Natural killer cell treated with Interleukin-12 subunit alpha and Interleukin-12 subunit beta and Interleukin-15 and Interleukin-18, amount 100 ng/mL, for 72 hours (primary cell): ENCODE measurements at regions not wholly inside any gene's neighbourhood (a gene's known extent, or its start where the extent isn't known, plus 50 kb on each side); places are given as distances from the start of the nearest gene placed in this dataset.
"Not testable (repeated sequence)": the region's sequence is repeated elsewhere in the genome, so short reads cannot be mapped to it uniquely, and the experiment has no call there.

Source experiments
- ATAC-seq, 2 donors: fragments of 150-1000 bp; cut with Tn5 transposase in 1 of 2; sonication (Bioruptor Pico), chemical (Tn5 transposase) in 1 of 2; 2 replicates each; pipeline ENCODE4 v1.10.0; 2021
- DNase-seq: peaks from one replicate; pipeline ENCODE4 v3.0.0; 2022; ENCODE audit warnings: low spot score
- H3K27ac Mint-ChIP-seq, 2 donors: 1 replicate in 1 of 2; 2 replicates in 1 of 2; pipeline ENCODE4 v1.8.0; 2022; ENCODE audit warnings: mixed read lengths in 2 of 2, mild to moderate bottlenecking in 1 of 2, moderate library complexity in 1 of 2
- H3K27me3 Mint-ChIP-seq, 2 donors: 1 replicate in 1 of 2; 2 replicates in 1 of 2; pipeline ENCODE4 v1.8.0; 2022; ENCODE audit warnings: mixed read lengths in 2 of 2
- H3K36me3 Mint-ChIP-seq: one replicate; pipeline ENCODE4 v1.8.0; 2022; ENCODE audit warnings: mixed read lengths
- H3K4me1 Mint-ChIP-seq, 2 donors: 1 replicate in 1 of 2; 2 replicates in 1 of 2; pipeline ENCODE4 v1.8.0; 2022; ENCODE audit warnings: low read depth in 2 of 2, mixed read lengths in 2 of 2, mild to moderate bottlenecking in 1 of 2
- H3K4me3 Mint-ChIP-seq: one replicate; pipeline ENCODE4 v1.8.0; 2022; ENCODE audit warnings: mixed read lengths
- H3K9me3 Mint-ChIP-seq: 2 replicates; pipeline ENCODE4 v1.8.0; 2022; ENCODE audit warnings: mixed read lengths

DNA sequence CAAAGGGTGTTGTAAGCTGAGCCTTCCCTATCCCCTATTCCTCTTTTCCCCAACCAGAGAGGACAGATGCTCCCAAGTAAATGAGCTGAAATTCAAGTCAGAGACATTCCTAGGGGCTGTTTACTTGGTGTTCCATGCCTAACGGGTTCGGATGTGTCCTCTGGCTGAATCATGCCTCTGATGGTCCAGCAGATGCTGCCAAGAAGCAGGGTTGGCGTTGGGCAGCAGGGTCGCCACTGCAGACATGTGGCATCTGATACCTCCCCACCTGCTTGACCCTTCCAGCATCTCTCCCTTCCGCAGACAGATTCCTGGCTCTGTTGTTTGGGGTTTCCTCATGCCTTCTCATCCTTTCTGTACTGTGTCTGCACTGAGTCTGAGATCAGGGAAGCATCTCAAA is 108.3 kb downstream of the HNRNPLL start:
- Mint-ChIP-seq H3K36me3 (no peaks in the 10 kb centered on the region), H3K4me3 (no peak overlapping the region), H3K9me3 (no peaks in the 10 kb centered on the region), H3K27me3 (peaks cover 0 to 8% of the 10 kb centered on the region in 2 donors), H3K4me1 (peaks cover 7% of the 10 kb centered on the region in 2 donors), H3K27ac (no peak overlapping the region)
- no peak for ATAC-seq
- no peak for DNase-seq

- no peak for ATAC-seq
- Mint-ChIP-seq H3K4me1 (no peaks in the 10 kb centered on the region), H3K9me3 (no peaks in the 10 kb centered on the region), H3K27me3 (peaks cover 0 to 4% of the 10 kb centered on the region in 2 donors), H3K4me3 (no peak overlapping the region), H3K27ac (no peak overlapping the region), H3K36me3 (no peaks in the 10 kb centered on the region)
- DNase-seq: no peak
Measured at GRCh38 chr2:38492042-38492615, 110.6 kb downstream of the HNRNPLL start.

- Mint-ChIP-seq H3K27ac (no peak overlapping the region), H3K4me3 (no peak overlapping the region), H3K9me3 (no peaks in the 10 kb centered on the region), H3K27me3 (peaks cover 0 to 4% of the 10 kb centered on the region in 2 donors), H3K4me1 (no peaks in the 10 kb centered on the region), H3K36me3 (no peaks in the 10 kb centered on the region)
- ATAC-seq: no peak
- DNase-seq: no peak
Measured at GRCh38 chr2:38491436-38491835, 111.3 kb downstream of the HNRNPLL start.

GRCh38 chr2:38489846-38490245 is 112.8 kb upstream of the ATL2 start:
- H3K4me1 Mint-ChIP-seq: no peaks in the 10 kb centered on the region
- peaks cover 0 to 4% of the 10 kb centered on the region in 2 donors for H3K27me3 Mint-ChIP-seq
- no peaks in the 10 kb centered on the region for H3K36me3 Mint-ChIP-seq
- no peak overlapping the region for H3K4me3 Mint-ChIP-seq
- H3K27ac Mint-ChIP-seq: no peak overlapping the region
- ATAC-seq (no peak), DNase-seq (no peak)
- H3K9me3 Mint-ChIP-seq: no peaks in the 10 kb centered on the region

GRCh38 chr2:38487852-38488251 is 110.8 kb upstream of the ATL2 start:
- H3K9me3 Mint-ChIP-seq: no peaks in the 10 kb centered on the region
- H3K36me3 Mint-ChIP-seq: no peaks in the 10 kb centered on the region
- H3K27me3 Mint-ChIP-seq: peaks cover 0 to 3% of the 10 kb centered on the region in 2 donors
- ATAC-seq (no peak), DNase-seq (no peak)
- no peak overlapping the region for H3K27ac Mint-ChIP-seq
- H3K4me1 Mint-ChIP-seq: no peaks in the 10 kb centered on the region
- no peak overlapping the region for H3K4me3 Mint-ChIP-seq

DNA sequence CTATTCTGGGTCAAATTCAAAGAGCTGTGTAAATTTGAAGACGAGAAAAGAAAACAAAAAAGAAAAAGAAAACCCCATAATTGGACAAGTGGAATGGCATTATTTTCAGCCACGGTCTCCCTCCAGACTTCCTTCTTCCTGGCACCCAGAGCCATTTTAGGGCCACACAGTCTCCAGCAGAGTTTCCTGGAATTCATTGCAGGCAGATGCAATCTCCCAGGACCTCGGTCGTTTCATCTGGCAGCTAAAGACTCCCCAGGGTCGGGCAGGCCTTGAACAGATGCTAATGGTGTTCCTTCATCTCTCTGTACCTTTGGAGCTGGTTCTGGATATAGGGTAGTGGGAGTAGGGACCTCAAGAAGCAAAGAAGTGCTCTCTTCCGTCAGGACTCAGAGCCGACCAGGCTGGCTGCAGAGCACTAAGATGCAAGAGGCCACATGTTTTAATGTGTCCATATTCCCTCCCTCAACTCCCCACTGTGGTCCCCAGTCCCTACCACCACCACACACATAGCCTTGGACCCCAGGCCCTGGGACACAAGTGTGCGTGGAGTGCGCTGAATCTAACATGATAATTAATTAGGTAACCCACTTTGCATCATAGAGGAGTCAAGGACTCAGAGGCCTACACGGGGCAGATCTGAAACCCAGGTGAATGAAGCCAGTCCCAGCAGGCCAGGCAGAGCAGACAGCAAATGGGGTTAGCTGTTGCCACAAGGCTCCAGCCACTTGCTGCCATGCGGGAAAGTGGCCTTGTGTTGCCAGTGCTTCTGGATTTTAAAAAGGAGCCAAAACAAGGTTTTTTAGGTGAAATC is 109.3 kb upstream of the ATL2 start:
- Mint-ChIP-seq H3K9me3 (no peaks in the 10 kb centered on the region), H3K27me3 (peaks cover 0 to 3% of the 10 kb centered on the region in 2 donors), H3K27ac (no peak overlapping the region), H3K4me3 (no peak overlapping the region), H3K36me3 (no peaks in the 10 kb centered on the region), H3K4me1 (no peaks in the 10 kb centered on the region)
- ATAC-seq: no peak
- no peak for DNase-seq

DNA sequence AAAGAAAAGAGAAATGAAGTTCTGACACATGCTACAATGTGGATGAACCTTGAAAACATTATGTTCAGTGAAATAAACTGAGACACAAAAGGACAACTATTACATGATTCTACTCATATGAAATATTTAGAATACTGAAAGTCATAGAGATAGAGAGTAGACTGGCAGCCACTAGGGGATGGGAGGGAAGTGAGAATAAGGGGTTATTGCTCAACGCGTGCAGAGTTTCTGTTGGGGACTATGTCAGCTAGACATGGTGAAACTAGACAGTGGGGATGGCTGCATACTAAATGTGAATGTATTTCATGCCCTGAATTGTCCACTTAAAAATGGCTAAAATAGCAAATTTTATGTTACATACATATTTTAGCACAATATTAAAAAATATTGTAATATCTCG is 108.7 kb upstream of the ATL2 start:
- ATAC-seq: peak; percentile 55 to 56
- Mint-ChIP-seq H3K36me3 (peaks cover 2% of the 10 kb centered on the region), H3K9me3 (peaks cover 2% of the 10 kb centered on the region), H3K4me3 (no peak overlapping the region), H3K4me1 (no peaks in the 10 kb centered on the region), H3K27ac (no peak overlapping the region), H3K27me3 (peaks cover 3 to 5% of the 10 kb centered on the region in 2 donors)
- DNase-seq: no peak

DNA sequence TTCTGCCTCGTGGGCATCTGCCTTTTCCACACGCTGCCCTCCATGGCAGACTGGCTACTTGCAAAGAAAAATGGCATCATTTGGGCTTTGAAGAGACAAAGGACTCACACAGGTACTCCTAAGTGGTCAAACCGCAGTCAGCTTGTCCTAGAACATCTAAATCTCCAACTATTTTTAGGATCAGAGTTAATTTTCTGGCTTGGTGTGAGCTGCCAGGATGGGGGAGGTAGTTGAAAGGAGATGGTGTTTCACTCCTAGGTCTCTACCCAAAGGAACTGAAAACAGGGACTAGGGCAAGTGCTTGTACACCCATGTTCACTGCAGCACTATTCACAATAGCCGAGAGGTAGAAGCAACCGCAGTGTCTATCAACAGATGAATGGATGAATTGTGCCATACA is 107.9 kb upstream of the ATL2 start:
- Mint-ChIP-seq H3K9me3 (peaks cover 5% of the 10 kb centered on the region), H3K4me1 (no peaks in the 10 kb centered on the region), H3K27ac (no peak overlapping the region), H3K36me3 (peaks cover 7% of the 10 kb centered on the region), H3K27me3 (peaks cover 6 to 7% of the 10 kb centered on the region in 2 donors), H3K4me3 (no peak overlapping the region)
- DNase-seq: no peak
- ATAC-seq: no peak

DNA sequence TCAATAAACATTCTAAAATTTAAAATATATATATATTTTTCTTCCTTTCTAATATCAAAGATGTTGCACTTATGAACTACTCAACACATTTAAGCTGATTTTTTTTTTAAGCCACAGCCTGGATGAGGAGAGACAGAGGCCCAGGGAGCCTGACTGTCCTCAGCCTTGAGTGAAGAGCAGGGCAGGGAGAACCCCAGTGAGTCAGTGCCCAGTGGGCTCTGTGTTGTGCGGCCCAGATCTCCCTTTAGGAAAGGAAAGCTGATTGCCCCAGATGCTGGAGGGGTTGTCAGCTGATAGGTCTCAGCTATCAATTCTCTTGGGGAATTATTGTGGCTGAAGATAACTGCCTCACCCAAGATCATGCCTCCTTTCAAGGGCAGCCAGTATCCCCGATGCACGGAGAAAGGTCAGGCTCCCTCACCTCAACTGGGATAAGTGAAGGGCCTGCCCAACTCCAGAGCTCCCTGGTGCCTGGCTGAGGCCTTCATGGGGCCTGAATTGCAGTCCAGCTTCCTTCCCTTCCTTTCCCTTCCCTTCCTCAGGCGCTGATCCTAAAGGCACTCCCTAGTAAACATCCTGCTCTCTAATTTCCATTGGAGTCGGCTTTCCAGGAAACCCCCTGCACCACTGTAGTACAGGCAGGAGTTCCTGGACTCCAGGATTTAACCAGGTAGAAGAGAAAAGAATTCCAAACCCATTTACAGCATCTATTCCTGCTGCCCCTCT is 106.9 kb upstream of the ATL2 start:
- H3K4me1 Mint-ChIP-seq: no peaks in the 10 kb centered on the region
- H3K27me3 Mint-ChIP-seq: peaks cover 6 to 7% of the 10 kb centered on the region in 2 donors
- DNase-seq: no peak
- no peak for ATAC-seq
- no peak overlapping the region for H3K4me3 Mint-ChIP-seq
- H3K9me3 Mint-ChIP-seq: peaks cover 5% of the 10 kb centered on the region
- peaks cover 7% of the 10 kb centered on the region for H3K36me3 Mint-ChIP-seq
- no peak overlapping the region for H3K27ac Mint-ChIP-seq

DNA sequence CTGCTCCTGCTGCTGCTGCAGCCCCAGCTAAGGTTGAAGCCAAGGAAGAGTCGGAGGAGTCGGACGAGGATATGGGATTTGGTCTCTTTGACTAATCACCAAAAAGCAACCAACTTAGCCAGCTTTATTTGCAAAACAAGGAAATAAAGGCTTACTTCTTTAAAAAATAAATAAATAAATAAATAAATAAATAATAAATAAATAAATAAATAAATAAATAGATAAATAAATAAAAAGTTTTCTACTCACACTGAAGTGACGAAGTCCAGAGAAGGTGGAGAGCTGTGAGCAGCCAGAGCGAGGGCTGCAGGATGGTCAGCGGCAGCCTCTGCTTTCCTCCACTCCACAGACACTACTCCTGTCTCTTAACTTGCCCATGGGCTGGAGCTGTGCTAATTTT is 105.6 kb upstream of the ATL2 start:
- not testable (repeated sequence) for DNase-seq, H3K4me3 Mint-ChIP-seq, H3K4me1 Mint-ChIP-seq, H3K9me3 Mint-ChIP-seq, H3K36me3 Mint-ChIP-seq, ATAC-seq, H3K27ac Mint-ChIP-seq, H3K27me3 Mint-ChIP-seq

DNA sequence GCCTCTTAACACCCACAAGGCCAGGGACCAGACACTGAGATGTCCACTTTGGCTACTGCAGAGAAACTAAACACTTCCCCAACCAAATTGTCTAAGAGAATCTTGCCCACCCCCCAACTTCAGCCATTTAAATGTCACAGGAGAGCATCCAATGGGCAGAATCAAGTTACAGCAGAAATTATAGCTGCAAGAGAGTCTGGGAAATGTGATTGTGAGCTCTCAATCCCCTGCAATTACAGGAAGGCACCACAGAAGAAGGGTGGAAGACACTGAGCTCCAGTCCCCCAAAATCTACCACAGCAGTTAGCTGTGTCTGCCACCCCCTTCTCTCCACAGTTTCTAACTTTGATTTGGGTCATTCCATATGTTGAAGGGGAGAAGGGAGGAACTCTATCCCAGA is 103.5 kb upstream of the ATL2 start:
- Mint-ChIP-seq H3K4me1 (peaks cover under 1% of the 10 kb centered on the region in 2 donors), H3K9me3 (peaks cover 5% of the 10 kb centered on the region), H3K4me3 (no peak overlapping the region), H3K27me3 (peaks cover 7 to 10% of the 10 kb centered on the region in 2 donors), H3K27ac (no peak overlapping the region), H3K36me3 (peaks cover 7% of the 10 kb centered on the region)
- DNase-seq (no peak), ATAC-seq (no peak)

DNA sequence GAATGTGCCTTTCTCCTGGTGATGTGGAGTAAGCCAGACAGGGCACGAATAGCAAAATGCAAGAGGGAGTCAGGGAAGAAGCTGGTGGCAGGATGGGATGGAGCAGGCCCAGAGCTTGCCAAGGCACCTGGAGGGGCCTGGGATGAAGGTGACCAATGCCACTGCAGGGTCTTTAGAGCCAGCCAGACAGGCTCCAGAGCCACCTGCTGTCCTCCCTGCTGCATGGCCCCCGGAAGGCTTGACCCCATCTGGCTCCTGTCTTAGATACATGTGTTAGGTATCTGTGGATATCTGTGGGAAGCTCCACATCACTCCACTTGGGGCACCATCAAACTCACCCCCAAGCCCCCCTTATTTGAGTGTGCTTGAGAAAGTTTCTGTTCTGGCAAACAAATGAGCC is 99.9 kb upstream of the ATL2 start:
- Mint-ChIP-seq H3K36me3 (peaks cover 7% of the 10 kb centered on the region), H3K9me3 (peaks cover 5% of the 10 kb centered on the region), H3K4me3 (no peak overlapping the region), H3K27ac (peak overlapping the region in 1 of 2 donors; percentile 30), H3K4me1 (peaks cover 28% of the 10 kb centered on the region in 2 donors), H3K27me3 (peaks cover 11 to 21% of the 10 kb centered on the region in 2 donors)
- DNase-seq (no peak), ATAC-seq (peak in 1 of 2 donors; percentile 5)

- Mint-ChIP-seq H3K27ac (peak overlapping the region; percentile 87 to 95), H3K4me3 (peak overlapping the region; percentile 84), H3K27me3 (peaks cover 11 to 20% of the 10 kb centered on the region in 2 donors), H3K9me3 (peaks cover under 1% of the 10 kb centered on the region), H3K36me3 (peaks cover 2% of the 10 kb centered on the region), H3K4me1 (peaks cover 28% of the 10 kb centered on the region in 2 donors)
- no peak for ATAC-seq
- no peak for DNase-seq
Measured at GRCh38 chr2:38475567-38475881, 98.5 kb upstream of the ATL2 start.
